ENCODE measurements at regions not wholly inside any gene's neighbourhood (a gene's known extent, or its start where the extent isn't known, plus 50 kb on each side); places are given as distances from the start of the nearest gene placed in this dataset.

DNA sequence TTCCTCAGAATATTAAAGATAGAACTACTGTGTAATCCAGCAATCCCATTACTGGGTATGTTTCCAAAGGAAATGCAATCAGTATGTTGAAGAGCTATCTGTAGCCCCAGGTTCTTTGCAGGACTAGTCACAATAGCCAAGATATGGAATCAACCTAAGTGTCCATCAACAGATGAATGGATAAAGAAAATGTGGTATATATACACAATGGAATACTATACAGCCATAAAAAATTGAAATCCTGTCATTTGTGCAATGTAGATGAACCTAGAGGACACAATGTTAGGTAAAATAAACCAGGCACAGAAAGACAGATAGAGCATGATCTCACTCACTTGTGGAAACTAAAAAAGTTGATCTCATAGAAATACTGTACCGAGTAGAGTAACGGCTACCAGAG lies 306.0 kb upstream of the MARCKS start:
- no peak for DNase-seq (ENCODE audit: low read depth, low spot score)
- in situ Hi-C loops (cut with HindIII; ENCODE audit: low pct_unique_long_range_greater_than_20kb, low sequenced_read_pairs) = no loop called here

DNA sequence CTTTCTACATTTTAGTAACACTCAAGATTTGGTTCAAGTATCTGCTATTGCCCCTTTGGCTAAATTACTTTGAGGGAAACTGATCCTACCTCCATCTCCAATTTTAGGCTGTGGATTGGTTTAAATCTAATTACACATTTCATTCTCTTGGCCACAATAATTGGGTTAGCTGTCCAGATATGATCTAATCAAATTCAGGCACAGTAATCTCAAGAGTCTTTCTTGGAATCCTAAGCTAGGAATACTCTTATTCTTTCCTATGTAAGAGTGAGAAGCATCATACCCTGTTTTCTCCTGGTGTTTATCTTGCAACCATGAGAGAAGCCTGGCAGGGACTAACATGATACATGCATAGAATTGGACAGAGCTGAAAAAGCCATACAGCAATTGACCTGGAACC lies 300.4 kb upstream of the MARCKS start:
- DNase-seq (ENCODE audit: low read depth, low spot score) = no peak
- in situ Hi-C loops (cut with HindIII; ENCODE audit: low pct_unique_long_range_greater_than_20kb, low sequenced_read_pairs) = no loop called here

DNA sequence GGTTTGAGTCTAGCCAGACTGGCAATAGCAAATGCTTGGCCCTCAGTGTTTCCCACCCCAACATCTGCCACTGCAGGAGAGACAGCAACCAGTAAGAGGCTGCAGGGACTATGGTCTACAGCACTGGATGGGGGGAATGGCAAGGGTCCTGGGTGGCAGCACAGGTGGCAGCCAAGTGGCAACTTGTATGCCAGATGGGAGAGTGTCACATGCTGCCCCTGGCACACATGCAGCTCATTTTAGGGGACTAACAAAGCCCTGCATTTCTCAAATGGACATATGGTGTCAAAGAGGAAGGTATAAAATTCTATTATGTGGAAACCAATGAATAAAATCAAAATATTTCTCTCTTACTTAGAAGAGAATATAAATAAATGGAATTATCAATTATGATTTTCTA lies 298.7 kb upstream of the MARCKS start:
- in situ Hi-C loops (cut with HindIII; ENCODE audit: low pct_unique_long_range_greater_than_20kb, low sequenced_read_pairs) = no loop called here

DNA sequence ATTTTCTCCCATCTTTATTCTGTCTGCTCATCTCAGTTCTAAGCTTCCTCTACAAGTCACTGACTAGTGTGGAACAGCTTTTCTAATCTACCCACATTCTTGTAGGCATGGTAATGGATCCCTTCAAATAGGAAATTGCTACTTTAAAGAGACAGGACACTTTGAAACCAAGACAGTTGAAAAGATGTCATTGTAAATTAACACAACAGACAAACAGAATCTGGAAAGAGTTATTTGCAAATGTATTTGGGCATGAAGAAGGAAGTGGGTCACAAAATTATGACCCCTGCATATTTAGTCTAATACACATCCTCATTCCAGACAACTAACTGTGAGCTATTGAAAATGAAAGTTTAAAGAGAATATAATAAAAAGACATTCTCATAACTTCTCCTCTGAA lies 298.2 kb upstream of the MARCKS start:
- no peak for DNase-seq (ENCODE audit: low read depth, low spot score)
- in situ Hi-C loops (cut with HindIII; ENCODE audit: low pct_unique_long_range_greater_than_20kb, low sequenced_read_pairs) = no loop called here

More for the DNA sequence above, 298.7 kb upstream of the MARCKS start:
- no peak for DNase-seq (ENCODE audit: low read depth, low spot score)

DNA sequence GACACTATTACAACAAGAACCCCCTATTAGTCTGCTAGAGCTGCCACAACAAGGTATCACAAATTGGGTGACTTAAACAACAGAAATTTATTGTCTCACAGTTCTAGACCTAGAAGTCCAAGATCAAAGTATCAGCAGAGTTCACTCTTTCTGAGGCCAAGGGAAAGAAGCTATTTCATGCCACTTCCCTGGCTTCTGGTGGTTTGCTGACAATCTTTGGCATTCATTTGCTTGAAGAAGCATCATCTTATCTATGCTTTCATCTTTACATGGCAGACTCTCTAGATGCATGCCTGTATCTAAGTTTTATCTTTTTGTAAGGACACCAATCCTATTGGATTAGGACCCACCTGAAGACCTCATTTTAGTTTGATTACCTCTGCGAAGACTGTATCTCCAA lies 296.8 kb upstream of the MARCKS start:
- in situ Hi-C loops (cut with HindIII; ENCODE audit: low pct_unique_long_range_greater_than_20kb, low sequenced_read_pairs) = no loop called here
- DNase-seq (ENCODE audit: low read depth, low spot score) = no peak

DNA sequence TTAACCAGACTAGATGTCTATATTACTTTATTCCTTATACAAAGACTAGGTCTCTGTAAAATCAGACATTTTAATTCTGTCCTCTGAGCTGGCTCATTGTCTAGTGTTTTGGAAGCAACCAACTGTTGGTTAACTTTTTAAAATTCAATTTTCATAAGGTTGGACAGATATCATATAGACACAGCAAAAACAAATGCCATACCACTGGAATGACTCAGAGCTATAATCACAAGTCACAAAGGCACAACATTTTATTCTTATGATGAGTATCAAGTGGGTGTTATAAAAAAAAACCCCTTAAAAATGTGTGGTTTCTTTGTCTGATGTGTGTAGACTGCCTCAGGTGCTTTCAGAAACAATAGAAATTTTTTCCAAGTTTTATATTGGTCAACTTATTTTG lies 296.2 kb upstream of the MARCKS start:
- in situ Hi-C loops (cut with HindIII; ENCODE audit: low pct_unique_long_range_greater_than_20kb, low sequenced_read_pairs) = no loop called here
- DNase-seq (ENCODE audit: low read depth, low spot score) = no peak

DNA sequence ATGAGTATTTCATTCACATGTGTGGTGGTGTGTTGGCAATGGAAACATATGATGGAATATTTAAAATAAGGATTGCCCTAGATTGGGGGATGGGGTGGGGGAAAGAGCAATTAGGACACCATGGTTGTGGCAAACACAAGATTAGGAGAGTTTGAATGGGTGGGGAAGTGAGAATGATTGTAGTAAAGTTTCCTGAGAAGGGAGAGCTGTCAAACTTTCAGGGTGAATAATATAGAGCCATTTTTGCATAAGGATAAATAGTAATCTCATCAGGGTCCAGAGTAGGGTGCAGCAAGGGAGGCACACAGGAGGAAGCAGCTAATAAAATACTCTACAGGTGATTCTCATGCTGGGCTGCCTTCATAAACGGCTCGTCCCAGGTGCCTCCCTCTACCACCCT lies 294.9 kb upstream of the MARCKS start:
- DNase-seq (ENCODE audit: low read depth, low spot score) = no peak
- in situ Hi-C loops (cut with HindIII; ENCODE audit: low pct_unique_long_range_greater_than_20kb, low sequenced_read_pairs) = no loop called here

DNA sequence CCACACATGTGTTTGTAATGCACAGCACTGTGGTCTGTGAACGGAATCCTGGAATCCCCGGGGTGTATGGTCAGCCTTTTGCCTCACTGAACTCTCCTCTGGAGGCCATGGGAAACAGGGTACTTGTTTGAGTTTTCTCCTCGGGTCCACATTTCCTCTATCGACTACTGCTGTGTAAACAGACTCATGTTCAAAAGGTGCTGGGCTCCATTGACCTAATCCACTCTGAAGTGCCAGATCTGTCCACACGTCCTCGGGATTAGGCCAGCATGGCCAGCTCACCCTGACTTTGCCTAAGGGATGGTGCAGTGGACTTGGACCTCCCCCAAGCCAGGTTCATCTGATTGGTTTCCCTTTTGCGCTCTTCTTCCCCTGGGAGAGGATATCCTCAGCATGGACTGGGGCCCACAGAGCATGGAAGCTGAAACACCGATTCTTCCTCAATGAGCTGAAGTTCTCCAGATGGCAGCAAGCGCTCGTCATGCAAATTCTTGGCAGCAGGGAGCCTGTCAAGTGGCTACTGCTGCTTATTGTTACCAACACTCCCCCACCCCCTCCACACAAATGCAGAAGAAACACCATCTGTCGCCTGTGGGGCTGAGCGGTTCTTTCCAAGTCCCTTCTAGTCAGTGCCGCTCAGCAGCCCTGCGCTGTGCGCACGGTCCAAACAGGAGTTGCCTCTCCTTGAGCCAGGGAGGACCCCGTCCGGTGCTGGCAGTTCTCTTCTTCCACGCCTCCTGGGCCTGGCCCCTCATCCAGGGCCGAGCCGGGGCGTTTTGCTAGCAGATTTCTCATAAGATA lies 292.6 kb upstream of the MARCKS start:
- in situ Hi-C loops (cut with HindIII; ENCODE audit: low pct_unique_long_range_greater_than_20kb, low sequenced_read_pairs) = no loop called here
- DNase-seq (ENCODE audit: low read depth, low spot score) = no peak

DNA sequence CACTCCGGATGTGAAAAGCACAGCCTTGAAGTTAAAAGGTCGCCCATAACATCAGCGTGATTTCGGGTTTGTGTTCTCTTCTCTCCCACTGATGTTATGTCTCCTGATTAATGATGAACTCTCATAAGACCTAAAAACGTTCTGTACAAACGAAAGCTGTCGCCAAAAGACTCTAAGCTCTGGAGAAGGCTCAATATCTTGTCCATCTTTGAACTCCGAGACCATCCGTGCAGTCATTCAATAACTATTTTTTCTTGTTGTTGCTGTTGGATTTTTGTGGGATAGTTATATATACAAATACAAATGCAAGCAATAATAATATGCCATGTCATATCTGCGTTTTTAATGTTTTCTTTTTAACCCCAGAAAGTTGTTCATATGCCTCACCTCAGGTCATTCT lies 291.8 kb upstream of the MARCKS start:
- DNase-seq (ENCODE audit: low read depth, low spot score) = no peak
- in situ Hi-C loops (cut with HindIII; ENCODE audit: low pct_unique_long_range_greater_than_20kb, low sequenced_read_pairs) = no loop called here

DNA sequence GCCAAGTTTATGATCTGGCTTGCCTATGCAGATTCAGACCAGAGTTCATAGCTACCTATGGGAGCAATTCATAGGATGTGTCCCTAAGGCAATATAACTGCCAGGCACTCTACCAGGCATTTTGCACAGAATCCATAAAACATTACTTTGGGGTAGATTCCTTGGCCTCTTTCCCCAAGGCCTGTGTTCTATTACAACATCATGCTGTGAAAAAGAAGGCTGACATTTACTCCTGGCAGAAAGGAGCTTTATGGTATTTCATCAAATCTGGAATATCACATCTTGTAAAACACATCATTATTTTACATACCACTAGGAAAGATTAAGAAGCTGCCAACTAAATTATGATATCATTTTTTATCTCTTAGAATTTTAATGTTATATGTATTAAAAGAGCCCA lies 287.0 kb upstream of the MARCKS start:
- DNase-seq (ENCODE audit: low read depth, low spot score) = no peak
- in situ Hi-C loops (cut with HindIII; ENCODE audit: low pct_unique_long_range_greater_than_20kb, low sequenced_read_pairs) = no loop called here

DNA sequence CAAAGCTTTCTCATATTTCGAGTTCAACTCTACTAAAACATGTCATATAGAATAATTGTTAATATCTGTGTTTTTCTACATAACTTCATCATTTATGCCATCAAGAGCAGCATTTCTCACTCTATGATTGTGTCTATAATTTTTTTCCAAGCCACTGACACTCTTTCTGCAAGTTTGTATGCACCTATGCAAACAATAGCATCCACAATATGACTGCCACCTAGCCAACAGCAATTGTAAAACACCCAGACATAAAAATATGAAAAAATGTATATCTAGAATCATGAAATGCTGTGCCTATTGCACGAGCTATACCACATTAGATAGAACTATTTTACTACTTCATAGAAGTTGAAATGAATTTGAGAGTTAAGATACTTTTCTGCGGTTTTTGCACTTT lies 286.5 kb upstream of the MARCKS start:
- in situ Hi-C loops (cut with HindIII; ENCODE audit: low pct_unique_long_range_greater_than_20kb, low sequenced_read_pairs) = no loop called here
- no peak for DNase-seq (ENCODE audit: low read depth, low spot score)

DNA sequence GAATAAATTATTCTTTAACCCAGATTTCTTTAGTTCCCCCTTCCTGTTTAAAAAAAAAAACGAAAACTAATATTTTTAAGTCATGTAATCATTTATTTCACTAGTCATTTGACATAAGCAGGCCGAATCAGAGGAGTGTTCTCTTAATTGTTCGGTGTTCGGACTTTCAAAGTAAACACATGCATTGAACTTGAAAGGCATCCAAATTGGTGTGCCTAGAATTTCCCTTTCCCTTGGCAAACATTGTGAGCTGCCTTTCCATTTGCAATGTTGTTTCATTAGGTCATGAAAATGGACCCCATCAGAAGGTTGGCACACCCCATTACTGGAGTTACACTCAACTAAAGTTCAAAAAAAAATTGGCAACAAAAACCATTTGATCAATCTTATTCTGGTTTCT lies 283.0 kb upstream of the MARCKS start:
- DNase-seq (ENCODE audit: low read depth, low spot score) = no peak
- in situ Hi-C loops (cut with HindIII; ENCODE audit: low pct_unique_long_range_greater_than_20kb, low sequenced_read_pairs) = no loop called here

DNA sequence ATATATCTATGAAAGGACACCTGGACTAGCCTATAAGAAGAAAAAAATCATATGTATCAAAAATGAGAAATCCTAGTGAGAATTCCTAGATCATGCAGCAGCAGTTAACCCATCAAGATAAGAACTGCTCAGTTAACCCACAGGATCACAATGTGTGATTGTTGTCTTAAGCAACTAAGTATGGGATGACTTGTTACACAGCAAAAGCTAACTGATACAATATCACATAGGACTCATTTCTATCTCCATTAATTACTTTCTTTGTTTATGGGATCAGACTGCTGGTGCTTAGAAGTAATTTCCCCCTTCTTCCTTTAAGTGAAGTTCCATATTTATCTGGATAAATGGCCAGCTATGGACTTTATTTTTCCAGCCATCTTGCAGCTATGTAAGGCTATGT lies 280.8 kb upstream of the MARCKS start:
- in situ Hi-C loops (cut with HindIII; ENCODE audit: low pct_unique_long_range_greater_than_20kb, low sequenced_read_pairs) = no loop called here
- DNase-seq (ENCODE audit: low read depth, low spot score) = no peak

DNA sequence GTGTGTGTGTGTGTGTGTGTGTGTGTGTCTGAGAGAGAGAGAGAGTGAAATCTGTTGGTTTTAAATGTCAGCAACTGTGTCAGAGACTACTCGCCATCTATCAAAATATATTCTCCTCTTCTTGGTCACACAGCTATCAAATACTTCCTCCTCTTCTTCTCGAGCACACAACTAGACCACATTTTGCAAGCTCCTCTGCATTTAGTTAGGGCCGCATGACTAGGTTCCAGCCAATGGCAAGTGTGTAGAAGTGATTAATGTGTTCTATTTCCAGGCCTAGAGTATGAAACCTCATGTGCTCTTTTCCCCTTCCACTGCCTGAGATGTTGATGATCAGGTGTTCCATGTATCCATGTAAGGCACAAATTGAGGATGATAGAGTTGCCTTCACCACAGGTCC lies 278.5 kb upstream of the MARCKS start:
- in situ Hi-C loops (cut with HindIII; ENCODE audit: low pct_unique_long_range_greater_than_20kb, low sequenced_read_pairs) = no loop called here
- DNase-seq (ENCODE audit: low read depth, low spot score) = no peak

DNA sequence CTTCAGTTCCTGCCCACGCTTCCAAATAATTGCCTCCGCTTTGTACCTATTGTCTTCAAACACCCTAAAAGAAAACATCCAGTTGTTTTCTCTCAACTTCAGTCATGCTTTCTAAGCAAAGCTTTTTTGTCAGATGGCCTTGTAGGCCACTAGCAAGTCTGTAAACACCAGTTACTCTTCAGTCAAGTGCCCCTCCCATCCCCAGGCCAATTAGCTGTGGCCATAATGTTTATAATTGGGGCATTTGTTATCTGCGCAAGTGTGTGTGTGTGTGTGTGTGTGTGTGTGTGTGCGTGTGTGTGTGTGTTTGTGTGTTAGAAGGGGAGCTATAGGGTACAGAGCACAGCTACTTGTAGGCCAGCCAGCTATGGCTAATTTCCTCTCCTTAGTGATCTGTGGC lies 272.4 kb upstream of the MARCKS start:
- DNase-seq (ENCODE audit: low read depth, low spot score) = no peak
- in situ Hi-C loops (cut with HindIII; ENCODE audit: low pct_unique_long_range_greater_than_20kb, low sequenced_read_pairs) = no loop called here

DNA sequence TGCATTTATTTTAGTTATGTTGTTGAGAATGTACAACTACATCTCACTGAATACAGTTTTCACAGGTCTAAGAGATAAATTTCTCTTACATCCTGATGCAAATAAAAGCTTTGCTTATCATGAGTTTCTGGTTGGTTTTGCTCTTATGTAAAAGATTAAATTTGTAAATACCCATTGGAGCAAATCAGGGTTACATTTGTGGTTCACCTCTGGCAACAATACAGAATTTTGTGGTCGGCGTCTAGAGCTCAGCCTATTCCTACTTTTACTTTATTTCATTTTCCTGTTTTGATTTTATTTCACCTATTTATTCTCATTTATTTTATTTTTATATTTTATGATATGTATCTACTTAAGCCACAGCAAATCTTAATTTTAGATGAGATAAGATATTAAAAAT lies 271.9 kb upstream of the MARCKS start:
- DNase-seq (ENCODE audit: low read depth, low spot score) = no peak
- in situ Hi-C loops (cut with HindIII; ENCODE audit: low pct_unique_long_range_greater_than_20kb, low sequenced_read_pairs) = no loop called here

DNA sequence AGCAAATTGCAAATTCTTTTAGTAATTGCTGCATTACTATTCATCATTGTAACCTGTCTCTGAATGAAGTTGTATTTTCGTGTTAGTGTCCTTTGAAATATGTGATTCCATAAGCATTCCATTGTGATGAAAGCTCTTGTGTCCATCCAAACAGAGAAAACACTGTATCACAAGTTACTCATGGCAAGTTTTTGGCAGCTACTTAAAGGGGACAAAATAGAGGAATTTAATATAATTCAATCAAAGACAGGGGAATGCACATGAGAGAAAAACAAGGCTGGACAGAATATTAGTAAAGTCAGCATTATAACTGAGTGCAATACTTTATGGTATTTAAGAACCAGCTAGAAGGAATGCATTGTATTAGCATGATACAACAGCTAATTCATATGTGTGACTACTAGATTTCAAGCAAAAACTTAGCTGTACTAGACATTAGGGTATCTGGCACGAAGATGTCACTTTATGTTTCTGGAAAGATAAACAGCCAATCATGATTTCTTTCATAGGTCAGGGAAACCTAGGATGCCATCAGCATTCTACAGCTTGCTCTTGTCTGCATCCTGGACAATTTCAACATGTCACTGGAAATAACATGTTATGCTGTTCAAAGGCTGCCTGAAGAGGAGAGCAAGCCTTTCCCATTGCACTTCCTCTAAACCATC lies 270.6 kb upstream of the MARCKS start:
- DNase-seq (ENCODE audit: low read depth, low spot score) = peak; percentile 76
- in situ Hi-C loops (cut with HindIII; ENCODE audit: low pct_unique_long_range_greater_than_20kb, low sequenced_read_pairs) = no loop called here

DNA sequence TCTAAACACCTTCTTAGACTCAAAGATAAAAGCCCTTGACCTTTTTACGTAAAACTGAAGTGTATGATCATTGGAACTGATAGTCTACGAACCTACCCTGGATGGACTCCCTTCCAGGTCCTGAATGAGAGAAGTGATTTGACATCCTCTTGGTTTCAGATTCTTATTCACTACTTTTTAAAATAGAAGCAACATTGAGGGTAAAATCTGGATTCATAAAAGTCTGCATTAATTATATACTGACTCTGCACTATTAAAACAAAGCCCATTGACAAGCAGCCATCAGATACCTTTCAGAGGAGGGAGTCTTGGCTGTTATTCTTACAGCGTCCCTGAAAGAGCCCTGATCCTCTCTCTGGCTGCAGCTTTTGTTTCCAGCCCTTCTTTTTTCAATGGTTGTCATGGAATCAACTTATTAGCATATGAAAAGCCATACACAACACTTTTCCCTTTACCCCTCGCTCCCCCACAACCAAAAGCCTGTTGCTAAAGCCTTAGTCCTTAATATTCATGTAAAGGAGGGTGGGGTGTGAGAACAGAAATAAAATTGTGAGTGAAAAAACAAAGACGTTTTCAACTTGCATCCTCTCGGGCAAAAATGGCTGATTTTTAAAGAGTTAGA lies 270.0 kb upstream of the MARCKS start:
- no peak for DNase-seq (ENCODE audit: low read depth, low spot score)
- in situ Hi-C loops (cut with HindIII; ENCODE audit: low pct_unique_long_range_greater_than_20kb, low sequenced_read_pairs) = no loop called here

DNA sequence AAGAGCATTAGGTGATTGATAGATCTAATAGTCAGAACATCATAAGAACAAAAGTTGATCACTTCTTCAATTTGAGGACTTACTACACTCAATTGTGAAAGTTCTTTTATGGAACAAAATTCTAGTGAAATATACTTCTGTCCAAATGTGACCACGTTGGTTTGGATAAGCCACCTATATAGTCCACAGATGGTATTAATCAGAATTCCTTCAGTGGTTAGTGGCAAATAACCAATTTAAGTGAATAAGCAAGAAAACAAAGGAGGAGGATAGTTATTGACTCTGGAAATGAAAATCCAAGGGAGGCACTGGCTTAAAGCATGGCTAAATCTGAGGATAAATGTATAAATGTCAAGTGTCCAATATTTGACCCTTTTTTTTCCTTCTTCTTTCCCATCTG lies 268.5 kb upstream of the MARCKS start:
- no peak for DNase-seq (ENCODE audit: low read depth, low spot score)
- in situ Hi-C loops (cut with HindIII; ENCODE audit: low pct_unique_long_range_greater_than_20kb, low sequenced_read_pairs) = no loop called here
